Activated CD8-positive, alpha-beta memory T cell treated with anti-CD3 and anti-CD28 coated beads for 1 hour (primary cell): ENCODE measurements at regions not wholly inside any gene's neighbourhood (a gene's known extent, or its start where the extent isn't known, plus 50 kb on each side); places are given as distances from the start of the nearest gene placed in this dataset.

Experiments
- DNase-seq, 2 donors: peaks; one replicate each; pipeline ENCODE4 v3.0.0-alpha.2; 2020; ENCODE audit warnings: low read depth in 1 of 2; ENCODE audit errors: extremely low read depth in 1 of 2

DNA sequence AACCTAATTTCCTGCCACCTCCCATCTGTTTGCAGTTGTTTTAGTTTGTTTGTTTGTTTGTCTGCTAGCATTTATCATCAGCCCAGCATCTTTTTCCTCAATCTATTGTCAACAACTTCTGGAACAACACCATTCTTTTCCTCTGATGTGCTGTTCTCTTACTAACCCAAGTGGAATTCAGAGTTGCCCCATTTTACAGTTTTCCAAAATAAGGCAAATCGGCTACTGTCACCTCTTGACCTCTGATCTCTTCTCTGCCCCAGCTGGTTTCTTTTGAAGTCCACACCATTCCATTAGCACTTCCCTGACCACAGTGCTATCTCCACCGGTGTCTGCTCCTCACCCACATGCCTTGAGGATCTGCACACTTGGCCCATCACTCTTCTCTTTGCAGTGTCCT lies 102.4 kb downstream of the EFNB2 start:
- DNase-seq = no peak

- no peak for DNase-seq
Measured at GRCh38 chr13:106432636-106433035, 102.8 kb downstream of the EFNB2 start.

GRCh38 chr13:106426909-106427308 lies 108.6 kb downstream of the EFNB2 start:
- no peak for DNase-seq

- no peak for DNase-seq
Measured at GRCh38 chr13:106425661-106426060, 109.8 kb downstream of the EFNB2 start.

DNA sequence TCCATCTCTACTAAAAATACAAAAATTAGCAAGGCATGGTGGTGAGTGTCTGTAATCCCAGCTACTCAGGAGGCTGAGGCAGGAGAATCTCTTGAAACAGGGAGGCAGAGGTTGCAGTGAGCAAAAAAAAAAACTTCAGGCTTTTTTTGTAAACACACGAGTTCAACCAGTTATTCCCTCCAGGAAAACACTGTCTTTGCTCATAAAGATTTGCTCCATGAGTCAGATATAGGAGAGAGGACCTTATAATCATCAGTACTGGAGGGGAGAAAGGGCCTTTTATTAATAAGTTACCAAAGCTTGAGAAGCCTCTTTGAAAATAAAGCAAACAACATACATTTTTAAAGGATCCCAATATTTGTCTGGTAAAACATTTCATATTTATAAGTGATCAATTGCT lies 110.7 kb downstream of the EFNB2 start:
- DNase-seq = no peak

GRCh38 chr13:106423530-106423929 lies 111.9 kb downstream of the EFNB2 start:
- no peak for DNase-seq

- DNase-seq = no peak
Measured at GRCh38 chr13:106418556-106418955, 116.9 kb downstream of the EFNB2 start.

- DNase-seq = no peak
Measured at GRCh38 chr13:106417467-106418110, 117.9 kb downstream of the EFNB2 start.

- DNase-seq = no peak
Measured at GRCh38 chr13:106416645-106417044, 118.8 kb downstream of the EFNB2 start.

GRCh38 chr13:106415971-106416370 lies 119.5 kb downstream of the EFNB2 start:
- no peak for DNase-seq

DNA sequence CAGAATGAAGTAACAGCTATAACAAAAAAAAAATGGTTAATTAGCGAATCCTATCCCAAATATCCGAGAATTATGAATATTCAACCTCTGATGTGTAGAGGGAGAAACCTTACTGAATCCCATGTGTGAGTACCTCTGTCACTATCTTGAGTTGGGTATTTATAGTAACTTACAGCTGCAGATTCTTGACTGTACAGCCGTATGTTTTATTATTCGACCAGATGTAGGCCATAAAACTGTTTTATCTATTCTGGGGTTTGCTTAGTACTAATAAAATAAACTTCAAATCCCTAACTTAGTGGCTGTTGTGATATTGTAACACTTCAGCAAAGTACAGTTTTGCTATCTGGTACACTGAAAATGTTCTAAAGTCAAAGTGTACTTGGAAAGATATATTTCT lies 120.0 kb downstream of the EFNB2 start:
- DNase-seq = no peak

DNA sequence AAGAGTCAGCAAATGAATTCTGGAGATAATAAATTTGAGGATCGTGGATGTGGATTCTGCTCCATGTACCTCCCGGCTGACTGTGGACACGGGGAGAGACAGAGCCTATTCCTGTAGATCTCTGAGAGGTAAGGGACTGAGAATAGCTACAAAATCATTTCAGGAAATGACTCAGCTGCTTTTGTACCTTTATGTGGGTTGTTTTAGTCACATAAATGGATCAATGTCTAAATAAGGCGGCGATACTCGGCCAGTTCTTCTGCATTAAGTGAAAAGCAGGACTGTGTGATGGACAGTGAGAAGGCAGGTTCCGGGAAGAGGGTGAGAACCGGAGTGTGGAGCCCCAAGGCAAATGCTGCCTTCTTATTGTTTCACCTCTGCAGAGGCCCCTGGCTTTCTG lies 128.1 kb downstream of the EFNB2 start:
- DNase-seq = no peak

- DNase-seq = no peak
Measured at GRCh38 chr13:106405731-106406130, 129.7 kb downstream of the EFNB2 start.

- no peak for DNase-seq
Measured at GRCh38 chr13:106403280-106403679, 132.2 kb downstream of the EFNB2 start.

DNA sequence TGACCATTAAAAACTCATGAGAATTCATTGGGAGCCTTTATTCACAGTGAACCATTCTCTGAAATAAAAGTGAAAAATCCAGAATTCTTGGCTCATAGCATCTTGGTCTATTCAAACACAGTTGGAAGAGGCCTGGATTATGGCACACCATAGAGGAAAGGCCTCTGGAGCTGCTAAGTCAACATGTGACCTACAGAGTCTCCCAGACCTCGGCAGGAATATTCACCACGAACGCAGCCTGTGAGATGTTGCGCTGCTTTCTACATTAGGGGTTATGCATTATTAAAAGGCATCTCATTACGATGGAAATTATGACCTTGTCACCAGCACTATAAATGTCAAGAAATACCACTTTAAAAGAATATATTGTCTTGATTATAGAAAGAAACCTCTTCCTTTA lies 132.6 kb downstream of the EFNB2 start:
- DNase-seq = no peak

DNA sequence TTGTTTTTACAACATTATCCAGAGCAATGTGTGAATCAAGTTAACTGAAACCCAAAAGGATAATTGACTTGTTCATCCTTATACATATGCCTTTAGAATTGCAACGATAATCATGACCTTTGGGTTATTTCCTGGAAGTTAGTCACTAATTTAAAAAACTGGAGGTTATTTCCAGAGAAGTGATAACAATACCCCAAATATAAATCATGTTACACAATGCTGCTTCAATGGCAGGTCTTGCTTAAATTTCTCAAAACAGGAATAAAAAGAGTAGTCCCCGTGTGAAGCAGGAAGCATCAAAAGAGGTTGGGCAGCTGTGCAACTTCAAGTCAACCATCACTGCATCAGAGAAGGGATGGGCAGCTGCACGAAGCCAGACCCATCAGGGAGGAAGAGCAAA lies 134.4 kb downstream of the EFNB2 start:
- no peak for DNase-seq

GRCh38 chr13:106400289-106400688 lies 135.2 kb downstream of the EFNB2 start:
- no peak for DNase-seq

DNA sequence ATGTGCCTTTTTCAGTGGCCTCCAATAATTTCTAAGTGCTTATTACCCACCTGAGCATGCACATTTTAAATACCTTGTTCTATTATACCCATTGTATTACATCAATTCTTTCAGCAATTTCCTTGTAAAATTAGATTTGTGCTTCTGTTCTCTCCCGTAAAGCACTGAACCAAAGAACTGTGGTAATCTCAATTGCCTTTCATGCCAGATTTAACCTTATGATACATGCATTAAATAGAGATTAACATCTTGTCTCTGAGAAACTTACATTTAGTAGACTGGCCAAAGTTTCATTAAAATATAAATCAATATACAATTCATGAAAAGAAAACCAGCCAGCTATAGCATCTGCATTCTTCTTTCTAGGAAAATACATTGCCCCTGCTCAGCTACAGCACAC lies 137.2 kb downstream of the EFNB2 start:
- no peak for DNase-seq

- no peak for DNase-seq
Measured at GRCh38 chr13:106393776-106394175, 141.7 kb downstream of the EFNB2 start.

DNA sequence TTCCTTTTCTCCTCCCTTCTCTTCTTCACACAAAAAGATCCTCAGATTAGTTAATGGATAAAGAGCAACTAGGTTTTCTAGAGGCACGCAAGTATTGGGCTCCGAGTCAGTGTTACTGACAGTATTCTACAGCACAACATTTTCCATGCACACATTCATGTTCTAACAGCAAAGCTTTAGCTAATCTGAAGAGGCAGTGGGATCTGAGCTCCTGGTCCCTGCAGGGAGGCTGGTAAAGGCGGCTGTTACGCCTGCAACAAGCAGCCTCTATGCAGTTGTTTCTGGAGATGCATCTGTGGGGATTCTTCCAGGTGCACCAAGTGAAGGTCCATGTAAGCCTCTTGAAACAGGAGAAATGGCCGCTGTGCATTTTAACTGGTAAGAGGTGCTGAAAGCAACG lies 143.8 kb downstream of the EFNB2 start:
- DNase-seq = no peak

GRCh38 chr13:106391271-106391670 lies 144.2 kb downstream of the EFNB2 start:
- DNase-seq = no peak

DNA sequence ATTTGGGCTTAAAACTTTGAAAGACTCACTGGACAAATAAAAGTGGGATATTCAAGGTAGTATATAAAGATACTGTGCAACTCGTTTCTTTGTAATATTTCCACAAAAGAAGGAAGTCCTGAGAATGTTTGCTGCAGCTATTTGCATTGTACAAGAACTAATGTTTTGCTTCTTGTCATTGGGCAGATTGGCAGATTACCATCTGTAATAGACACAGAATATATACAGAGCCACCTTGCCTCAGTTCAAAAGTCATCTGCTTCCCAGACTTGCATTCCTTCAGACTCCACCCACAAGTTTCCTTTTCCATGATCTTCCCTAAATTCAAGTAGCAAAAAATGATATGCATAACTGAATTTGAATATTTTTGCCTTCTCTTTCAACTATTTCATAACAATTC lies 145.1 kb downstream of the EFNB2 start:
- DNase-seq = no peak

- DNase-seq = no peak
Measured at GRCh38 chr13:106385654-106386053, 149.8 kb downstream of the EFNB2 start.
